Mesothelial cell of epicardium (in vitro differentiated cells): ENCODE measurements at regions not wholly inside any gene's neighbourhood (a gene's known extent, or its start where the extent isn't known, plus 50 kb on each side); places are given as distances from the start of the nearest gene placed in this dataset.

Source experiments
- DNase-seq, 2 experiments: peaks; one replicate each; pipeline ENCODE4 v3.0.0; 2021; ENCODE audit warnings: low spot score in 2 of 2; ENCODE audit not compliant: unreplicated experiment in 2 of 2
- H3K27ac Mint-ChIP-seq: 2 replicates; pipeline ENCODE4 v1.8.0; 2021; ENCODE audit warnings: mixed read lengths
- H3K27me3 Mint-ChIP-seq: 2 replicates; pipeline ENCODE4 v1.8.0; 2021; ENCODE audit warnings: low read depth, mixed read lengths
- H3K36me3 Mint-ChIP-seq: 2 replicates; pipeline ENCODE4 v1.8.0; 2021; ENCODE audit warnings: mixed read lengths
- H3K4me1 Mint-ChIP-seq: 2 replicates; pipeline ENCODE4 v1.8.0; 2021; ENCODE audit warnings: mixed read lengths
- H3K4me3 Mint-ChIP-seq: 2 replicates; pipeline ENCODE4 v1.8.0; 2021; ENCODE audit warnings: mild to moderate bottlenecking, moderate library complexity, mixed read lengths
- H3K9me3 Mint-ChIP-seq: 2 replicates; pipeline ENCODE4 v1.8.0; 2021; ENCODE audit warnings: mixed read lengths
- TF ChIP-seq, protein P1 (sequence below): fragments of 200-600 bp; sonication (generic); IDR thresholded peaks from one replicate; pipeline ENCODE4 v1.5.0; 2021; ENCODE audit warnings: antibody characterized with exemption; ENCODE audit not compliant: unreplicated experiment

DNA sequence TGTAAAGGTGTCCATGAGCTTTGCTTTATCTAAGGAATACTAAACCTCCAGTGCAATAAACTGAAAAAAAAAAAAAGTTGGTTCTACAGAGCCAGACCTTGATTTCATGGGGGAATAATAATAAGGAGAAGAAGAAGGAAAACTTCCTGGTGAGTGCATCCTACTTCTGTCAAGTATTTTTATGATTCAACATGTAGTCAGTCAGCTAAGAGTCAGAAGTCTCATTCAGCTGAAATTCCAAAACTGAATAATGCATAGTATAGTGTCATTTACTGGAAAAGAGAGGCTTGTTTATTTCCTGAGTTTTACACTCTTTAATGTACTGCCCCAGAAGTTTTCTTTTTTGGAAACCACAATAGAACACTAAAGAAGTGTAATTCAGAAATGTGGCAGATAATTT is 77.8 kb upstream of the TACR1 start:
- H3K4me3 Mint-ChIP-seq, result no peak overlapping the region
- no peaks in the 10 kb centered on the region for H3K36me3 Mint-ChIP-seq
- H3K27ac Mint-ChIP-seq, result no peak overlapping the region
- peaks cover 13% of the 10 kb centered on the region for H3K27me3 Mint-ChIP-seq
- H3K4me1 Mint-ChIP-seq, result no peaks in the 10 kb centered on the region
- TF ChIP-seq, protein P1, sequence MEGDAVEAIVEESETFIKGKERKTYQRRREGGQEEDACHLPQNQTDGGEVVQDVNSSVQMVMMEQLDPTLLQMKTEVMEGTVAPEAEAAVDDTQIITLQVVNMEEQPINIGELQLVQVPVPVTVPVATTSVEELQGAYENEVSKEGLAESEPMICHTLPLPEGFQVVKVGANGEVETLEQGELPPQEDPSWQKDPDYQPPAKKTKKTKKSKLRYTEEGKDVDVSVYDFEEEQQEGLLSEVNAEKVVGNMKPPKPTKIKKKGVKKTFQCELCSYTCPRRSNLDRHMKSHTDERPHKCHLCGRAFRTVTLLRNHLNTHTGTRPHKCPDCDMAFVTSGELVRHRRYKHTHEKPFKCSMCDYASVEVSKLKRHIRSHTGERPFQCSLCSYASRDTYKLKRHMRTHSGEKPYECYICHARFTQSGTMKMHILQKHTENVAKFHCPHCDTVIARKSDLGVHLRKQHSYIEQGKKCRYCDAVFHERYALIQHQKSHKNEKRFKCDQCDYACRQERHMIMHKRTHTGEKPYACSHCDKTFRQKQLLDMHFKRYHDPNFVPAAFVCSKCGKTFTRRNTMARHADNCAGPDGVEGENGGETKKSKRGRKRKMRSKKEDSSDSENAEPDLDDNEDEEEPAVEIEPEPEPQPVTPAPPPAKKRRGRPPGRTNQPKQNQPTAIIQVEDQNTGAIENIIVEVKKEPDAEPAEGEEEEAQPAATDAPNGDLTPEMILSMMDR, result no peak
- peaks cover 13% of the 10 kb centered on the region for H3K9me3 Mint-ChIP-seq
- DNase-seq, result no peak

DNA sequence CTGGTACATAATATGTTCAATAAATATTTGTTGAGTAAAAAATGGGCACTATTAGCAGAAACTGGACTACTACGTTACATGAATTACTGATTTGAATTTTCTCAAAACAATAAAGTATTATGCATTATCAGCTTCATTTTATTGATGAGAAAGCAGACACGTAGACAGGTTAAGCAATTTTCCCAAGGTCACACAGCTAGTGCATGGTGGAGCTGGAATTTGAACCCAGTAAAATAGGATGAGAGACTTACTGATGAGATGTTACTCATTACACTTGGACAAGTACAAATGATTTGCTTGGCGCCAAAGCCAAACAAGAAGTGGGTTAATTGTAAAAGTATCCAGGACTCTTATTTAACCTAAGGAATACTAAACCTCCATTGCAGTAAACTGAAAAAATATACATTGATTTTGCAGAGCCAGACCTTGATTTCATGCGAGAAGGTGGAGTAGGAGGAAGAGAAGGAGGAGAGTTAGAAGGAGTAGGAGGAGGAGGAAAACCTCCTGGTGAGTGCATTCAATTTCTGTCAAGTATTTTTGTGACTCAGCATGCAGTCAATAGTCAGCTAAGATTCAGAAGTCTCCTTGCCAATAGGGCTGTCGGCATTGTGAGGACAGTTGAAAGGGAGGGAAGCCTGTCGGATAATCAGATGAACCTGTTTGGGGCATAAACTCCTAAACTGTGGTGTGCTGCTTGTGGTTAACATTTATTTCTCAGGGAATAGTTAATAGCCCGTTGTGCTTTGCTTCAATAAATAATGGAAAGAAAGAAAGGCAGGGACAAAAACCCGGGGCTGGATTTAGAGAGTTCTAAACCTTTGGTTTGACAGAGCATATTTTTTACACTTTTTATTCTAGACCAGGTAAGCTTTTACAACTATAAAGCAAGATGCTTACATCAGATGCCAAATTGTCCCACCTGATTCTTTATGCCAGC is 77.0 kb upstream of the TACR1 start:
- TF ChIP-seq, protein P1, result no peak
- peaks cover 13% of the 10 kb centered on the region for H3K27me3 Mint-ChIP-seq
- DNase-seq, result no peak
- peaks cover 10% of the 10 kb centered on the region for H3K9me3 Mint-ChIP-seq
- H3K4me3 Mint-ChIP-seq, result no peak overlapping the region
- H3K36me3 Mint-ChIP-seq, result no peaks in the 10 kb centered on the region
- H3K27ac Mint-ChIP-seq, result no peak overlapping the region
- no peaks in the 10 kb centered on the region for H3K4me1 Mint-ChIP-seq

DNA sequence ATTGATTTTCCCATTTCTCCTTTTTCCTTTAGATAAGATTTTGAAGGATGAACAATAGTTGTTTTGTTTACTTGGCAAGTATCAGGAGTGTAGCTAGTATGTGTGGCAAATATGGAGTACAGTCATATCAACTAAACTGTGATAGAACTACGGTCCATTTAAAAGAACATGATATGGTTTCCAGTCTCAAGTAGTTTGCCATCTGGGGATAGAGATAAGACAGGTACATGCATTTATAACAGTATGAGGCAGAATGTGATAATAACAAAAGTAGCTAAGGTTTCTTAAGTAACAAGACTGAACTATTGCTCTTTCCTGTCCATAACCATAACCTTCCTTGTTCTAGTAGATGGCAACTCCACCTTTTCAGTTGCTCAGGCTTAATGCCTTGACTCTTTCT is 75.6 kb upstream of the TACR1 start:
- Mint-ChIP-seq H3K4me1 (no peaks in the 10 kb centered on the region), H3K9me3 (peaks cover 13% of the 10 kb centered on the region), H3K27me3 (peaks cover 15% of the 10 kb centered on the region), H3K36me3 (no peaks in the 10 kb centered on the region), H3K27ac (no peak overlapping the region), H3K4me3 (no peak overlapping the region)
- TF ChIP-seq, protein P1, result no peak
- DNase-seq, result no peak

- peaks cover 27% of the 10 kb centered on the region for H3K9me3 Mint-ChIP-seq
- peaks cover 1% of the 10 kb centered on the region for H3K36me3 Mint-ChIP-seq
- no peaks in the 10 kb centered on the region for H3K4me1 Mint-ChIP-seq
- no peak overlapping the region for H3K4me3 Mint-ChIP-seq
- no peak for DNase-seq
- TF ChIP-seq, protein P1, result no peak
- H3K27ac Mint-ChIP-seq, result no peak overlapping the region
- H3K27me3 Mint-ChIP-seq, result peaks cover 6% of the 10 kb centered on the region
Observed at GRCh38 chr2:75268112-75268511, 68.8 kb upstream of the TACR1 start.

DNA sequence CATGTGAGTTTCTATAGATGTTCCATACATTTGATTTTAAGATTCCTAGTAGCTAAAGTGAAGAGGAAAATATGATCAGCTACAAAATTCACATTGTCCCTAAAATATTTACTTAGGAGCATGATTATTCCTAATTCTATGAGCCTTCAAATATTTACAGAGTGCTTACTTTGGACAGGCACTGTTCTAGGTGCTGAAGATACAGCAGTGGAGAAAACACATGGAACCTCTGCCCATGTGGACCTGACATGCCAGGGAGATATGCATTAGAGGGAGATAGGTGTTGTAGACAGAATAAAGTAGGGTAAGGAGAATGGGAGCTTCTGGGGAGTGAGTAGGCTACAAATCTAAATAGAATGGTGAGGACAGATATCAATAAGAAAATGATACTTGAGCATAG is 62.6 kb upstream of the TACR1 start:
- Mint-ChIP-seq H3K27ac (no peak overlapping the region), H3K36me3 (peaks cover 1% of the 10 kb centered on the region), H3K4me3 (no peak overlapping the region), H3K9me3 (peaks cover 56% of the 10 kb centered on the region), H3K27me3 (peaks cover 3% of the 10 kb centered on the region), H3K4me1 (no peaks in the 10 kb centered on the region)
- TF ChIP-seq, protein P1, result no peak
- no peak for DNase-seq
